ENCODE measurements at regions not wholly inside any gene's neighbourhood (a gene's known extent, or its start where the extent isn't known, plus 50 kb on each side); places are given as distances from the start of the nearest gene placed in this dataset.

DNA sequence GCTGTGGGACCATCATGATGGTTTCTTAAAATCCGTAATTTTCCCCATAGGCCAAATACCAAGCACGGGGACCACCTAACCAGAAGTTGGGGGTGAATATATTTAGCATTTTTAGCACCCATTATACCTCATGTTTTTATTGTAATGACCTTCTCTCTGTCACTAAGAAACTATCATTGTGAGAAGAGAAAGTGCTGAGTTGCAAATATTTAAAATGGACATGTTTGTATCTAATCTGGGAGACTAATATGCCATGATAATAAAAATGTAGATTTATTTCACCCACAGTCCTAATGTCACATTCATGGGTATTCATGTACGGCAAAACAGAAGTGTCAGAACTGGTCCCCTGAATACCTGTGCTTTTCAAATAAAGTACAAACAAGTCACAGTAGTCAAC lies 398.9 kb upstream of the NR2F2 start:
- no peaks in the 10 kb centered on the region for H3K79me2 ChIP-seq (ENCODE audit: insufficient read depth, low read length)
- no peaks in the 10 kb centered on the region for H4K20me1 ChIP-seq (ENCODE audit: insufficient read depth, low read length, poor library complexity, severe bottlenecking)
- no peak overlapping the region for H3K4me2 ChIP-seq (ENCODE audit: low read depth, low read length, poor library complexity, severe bottlenecking)
- H3K9me3 ChIP-seq (ENCODE audit: insufficient read depth, low read depth, low read length) = no peaks in the 10 kb centered on the region
- H3K4me3 ChIP-seq (ENCODE audit: low read length, poor library complexity, severe bottlenecking) = no peak overlapping the region
- H3K9ac ChIP-seq (ENCODE audit: low read depth, low read length, poor library complexity, severe bottlenecking) = no peak overlapping the region
- no peaks in the 10 kb centered on the region for H3K27me3 ChIP-seq (ENCODE audit: insufficient read depth, low read length, poor library complexity, severe bottlenecking)
- H3F3A ChIP-seq (ENCODE audit: low read depth) = peaks cover 14% of the 10 kb centered on the region
- peaks cover 60% of the 10 kb centered on the region for H3K4me1 ChIP-seq (ENCODE audit: insufficient read depth, low read length, poor library complexity, severe bottlenecking)
- no peak for TF ChIP-seq EZH2phosphoT487 (IDR thresholded peaks at IDR 0.05; ENCODE audit: borderline replicate concordance)
- no peak for TF ChIP-seq CTCF (conservative IDR thresholded peaks at IDR 0.05; ENCODE audit: low read length)
- H3K9me2 ChIP-seq (replicated peaks; ENCODE audit: low read depth, low read length) = no peaks in the 10 kb centered on the region
- H3K36me3 ChIP-seq (ENCODE audit: insufficient read depth, low read length) = no peaks in the 10 kb centered on the region
- H2AFZ ChIP-seq (ENCODE audit: low read length) = no peak overlapping the region

- TF ChIP-seq CTCF (conservative IDR thresholded peaks at IDR 0.05; ENCODE audit: low read length) = no peak
- TF ChIP-seq EZH2phosphoT487 (IDR thresholded peaks at IDR 0.05; ENCODE audit: borderline replicate concordance) = no peak
- Histone ChIP-seq H3K27me3 (ENCODE audit: insufficient read depth, low read length, poor library complexity, severe bottlenecking) (no peaks in the 10 kb centered on the region), H4K20me1 (ENCODE audit: insufficient read depth, low read length, poor library complexity, severe bottlenecking) (no peaks in the 10 kb centered on the region), H2AFZ (ENCODE audit: low read length) (no peak overlapping the region), H3K9me2 (replicated peaks; ENCODE audit: low read depth, low read length) (no peaks in the 10 kb centered on the region), H3K4me2 (ENCODE audit: low read depth, low read length, poor library complexity, severe bottlenecking) (no peak overlapping the region), H3K36me3 (ENCODE audit: insufficient read depth, low read length) (no peaks in the 10 kb centered on the region), H3K79me2 (ENCODE audit: insufficient read depth, low read length) (no peaks in the 10 kb centered on the region), H3K4me3 (ENCODE audit: low read length, poor library complexity, severe bottlenecking) (no peak overlapping the region), H3K9ac (ENCODE audit: low read depth, low read length, poor library complexity, severe bottlenecking) (no peak overlapping the region), H3F3A (ENCODE audit: low read depth) (peaks cover 14% of the 10 kb centered on the region), H3K9me3 (ENCODE audit: insufficient read depth, low read depth, low read length) (no peaks in the 10 kb centered on the region), H3K4me1 (ENCODE audit: insufficient read depth, low read length, poor library complexity, severe bottlenecking) (peaks cover 55% of the 10 kb centered on the region)
Observed at GRCh38 chr15:95932141-95932540, 398.4 kb upstream of the NR2F2 start.

DNA sequence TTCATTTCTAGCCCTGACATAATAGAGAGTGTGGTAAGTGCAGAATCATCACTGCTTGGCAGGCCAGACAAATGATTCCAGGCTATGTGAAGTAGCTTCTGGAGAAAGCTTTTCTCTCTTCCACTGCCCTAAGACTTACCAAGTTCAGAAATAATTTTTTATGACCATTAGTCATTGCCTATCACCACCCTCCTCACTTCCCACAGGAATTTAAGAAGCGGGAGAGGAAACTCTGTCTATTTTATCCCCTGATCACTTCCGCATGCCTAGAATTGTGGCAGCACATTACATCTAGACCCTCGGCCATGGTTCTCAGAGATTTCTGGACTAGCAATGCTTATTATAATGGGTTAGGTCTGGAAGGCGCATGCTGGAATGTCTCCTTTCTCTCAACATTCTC lies 397.8 kb upstream of the NR2F2 start:
- Histone ChIP-seq H3F3A (ENCODE audit: low read depth) (peaks cover 14% of the 10 kb centered on the region), H3K36me3 (ENCODE audit: insufficient read depth, low read length) (no peaks in the 10 kb centered on the region), H3K4me3 (ENCODE audit: low read length, poor library complexity, severe bottlenecking) (no peak overlapping the region), H3K27me3 (ENCODE audit: insufficient read depth, low read length, poor library complexity, severe bottlenecking) (no peaks in the 10 kb centered on the region), H3K79me2 (ENCODE audit: insufficient read depth, low read length) (no peaks in the 10 kb centered on the region), H3K9ac (ENCODE audit: low read depth, low read length, poor library complexity, severe bottlenecking) (no peak overlapping the region), H2AFZ (ENCODE audit: low read length) (no peak overlapping the region), H3K9me2 (replicated peaks; ENCODE audit: low read depth, low read length) (no peaks in the 10 kb centered on the region), H3K9me3 (ENCODE audit: insufficient read depth, low read depth, low read length) (no peaks in the 10 kb centered on the region), H3K4me2 (ENCODE audit: low read depth, low read length, poor library complexity, severe bottlenecking) (no peak overlapping the region), H4K20me1 (ENCODE audit: insufficient read depth, low read length, poor library complexity, severe bottlenecking) (no peaks in the 10 kb centered on the region), H3K4me1 (ENCODE audit: insufficient read depth, low read length, poor library complexity, severe bottlenecking) (peaks cover 50% of the 10 kb centered on the region)
- TF ChIP-seq CTCF (conservative IDR thresholded peaks at IDR 0.05; ENCODE audit: low read length) (no peak), EZH2phosphoT487 (IDR thresholded peaks at IDR 0.05; ENCODE audit: borderline replicate concordance) (no peak)
